IMR-90 (cell line): ENCODE measurements at regions not wholly inside any gene's neighbourhood (a gene's known extent, or its start where the extent isn't known, plus 50 kb on each side); places are given as distances from the start of the nearest gene placed in this dataset.

Experiments used
- ATAC-seq: fragments of 200-7000 bp; cut with Tn5 transposase; 2 replicates; pipeline ENCODE4 v1.9.1; 2020; ENCODE audit warnings: low read depth, mild to moderate bottlenecking, moderate library complexity
- BruUV-seq: library from RNA; stranded (reverse); fragments of 400-500 nt; replicated peaks from 2 replicates; lab custom pipeline; 2021; lab: Mats Ljungman, UMichigan
- CTCF ChIA-PET: fragments of 300-600 bp; formaldehyde crosslinking; extraction: SDS; loops from one replicate; lab custom pipeline; 2021; ENCODE audit warnings: antibody characterized with exemption; lab: Yijun Ruan, JAX
- POLR2A ChIA-PET: fragments of 300-600 bp; sonication (Branson Sonifier 250); formaldehyde crosslinking; loops from one replicate; lab custom pipeline; 2022; ENCODE audit warnings: antibody characterized with exemption; ENCODE audit not compliant: unreplicated experiment; lab: Charles Lee
- DNase-seq: peaks from one replicate; pipeline ENCODE4 v3.0.0; 2013
- H2AFZ ChIP-seq: replicated peaks from 2 replicates; pipeline ENCODE3; 2013; ENCODE audit warnings: low read length, mild to moderate bottlenecking; ENCODE audit not compliant: poor library complexity
- H2AK5ac ChIP-seq: 2 replicates; pipeline ENCODE4 v1.6.1; 2013; ENCODE audit warnings: low read depth, low read length, inconsistent platforms
- H2AK9ac ChIP-seq: replicated peaks from 2 replicates; pipeline ENCODE3; 2013; ENCODE audit warnings: mild to moderate bottlenecking, low read depth, low read length, moderate library complexity; ENCODE audit not compliant: poor library complexity
- H2BK120ac ChIP-seq: 2 replicates; pipeline ENCODE4 v1.6.1; 2013; ENCODE audit warnings: low read depth, low read length, inconsistent platforms
- H2BK15ac ChIP-seq: 3 replicates; pipeline ENCODE4 v1.6.1; 2013; ENCODE audit warnings: low read depth, low read length, inconsistent platforms
- H2BK20ac ChIP-seq: 2 replicates; pipeline ENCODE4 v1.6.1; 2013; ENCODE audit warnings: low read depth, mild to moderate bottlenecking, inconsistent platforms, low read length, moderate library complexity
- H2BK5ac ChIP-seq: 2 replicates; pipeline ENCODE4 v1.6.1; 2013; ENCODE audit warnings: mild to moderate bottlenecking, low read depth, low read length, inconsistent platforms; ENCODE audit not compliant: poor library complexity, severe bottlenecking
- H3K14ac ChIP-seq: replicated peaks from 2 replicates; pipeline ENCODE4 v1.6.1; 2013; ENCODE audit warnings: low read depth, low read length, inconsistent platforms
- H3K18ac ChIP-seq: 2 replicates; pipeline ENCODE4 v1.6.1; 2013; ENCODE audit warnings: low read depth, low read length, control low read depth
- H3K23ac ChIP-seq: 2 replicates; pipeline ENCODE4 v1.6.1; 2013; ENCODE audit warnings: low read depth, low read length, inconsistent platforms
- H3K27ac ChIP-seq: 2 replicates; pipeline ENCODE4 v1.5.1; 2013; ENCODE audit warnings: mild to moderate bottlenecking, control low read depth, low read length; ENCODE audit not compliant: insufficient read depth
- H3K27me3 ChIP-seq: 2 replicates; pipeline ENCODE4 v1.6.1; 2013; ENCODE audit warnings: low read length; ENCODE audit not compliant: control insufficient read depth, insufficient read depth
- H3K36me3 ChIP-seq: 2 replicates; pipeline ENCODE4 v1.6.1; 2013; ENCODE audit warnings: low read length, mixed read lengths; ENCODE audit not compliant: control insufficient read depth, insufficient read depth
- H3K4ac ChIP-seq: 2 replicates; pipeline ENCODE4 v1.6.1; 2013; ENCODE audit warnings: low read depth, low read length, inconsistent platforms
- H3K4me1 ChIP-seq: 2 replicates; pipeline ENCODE4 v1.6.1; 2013; ENCODE audit warnings: low read length, mixed read lengths; ENCODE audit not compliant: control insufficient read depth, insufficient read depth
- H3K4me2 ChIP-seq: 2 replicates; pipeline ENCODE4 v1.6.1; 2013; ENCODE audit warnings: low read depth, mild to moderate bottlenecking, control low read depth, low read length, moderate library complexity
- H3K4me3 ChIP-seq: 2 replicates; pipeline ENCODE4 v1.5.1; 2013; ENCODE audit warnings: low read depth, mild to moderate bottlenecking, control low read depth, low read length, moderate library complexity; ENCODE audit not compliant: insufficient read depth
- H3K56ac ChIP-seq: 2 replicates; pipeline ENCODE4 v1.6.1; 2013; ENCODE audit warnings: low read length, inconsistent platforms; ENCODE audit not compliant: insufficient read depth; ENCODE audit errors: extremely low read depth
- H3K79me1 ChIP-seq, 2 experiments: 2 replicates each; pipeline ENCODE4 v1.6.1; 2013; ENCODE audit warnings: low read length in 2 of 2, inconsistent platforms in 1 of 2, low read depth in 1 of 2
- H3K9ac ChIP-seq: 2 replicates; pipeline ENCODE4 v1.6.1; 2013; ENCODE audit warnings: low read depth, low read length, control low read depth
- H3K9me1 ChIP-seq: 2 replicates; pipeline ENCODE4 v1.6.1; 2013; ENCODE audit warnings: low read length, inconsistent platforms; ENCODE audit not compliant: insufficient read depth
- H3K9me3 ChIP-seq: 2 replicates; pipeline ENCODE4 v1.6.1; 2013; ENCODE audit warnings: low read length; ENCODE audit not compliant: control insufficient read depth, insufficient read depth
- H4K20me1 ChIP-seq: 2 replicates; pipeline ENCODE4 v1.6.1; 2013; ENCODE audit warnings: low read length, inconsistent platforms; ENCODE audit not compliant: insufficient read depth
- H4K5ac ChIP-seq: 2 replicates; pipeline ENCODE4 v1.6.1; 2013; ENCODE audit warnings: mild to moderate bottlenecking, low read depth, low read length, control low read depth
- H4K8ac ChIP-seq, 2 experiments: 2 replicates each; pipeline ENCODE4 v1.6.1; 2013; ENCODE audit warnings: low read depth in 2 of 2, low read length in 2 of 2, control low read depth in 1 of 2, inconsistent platforms in 1 of 2
- H4K91ac ChIP-seq: 2 replicates; pipeline ENCODE4 v1.6.1; 2013; ENCODE audit warnings: low read depth, low read length, inconsistent platforms; ENCODE audit not compliant: insufficient read depth
- BHLHE40 ChIP-seq: fragments of 150-350 bp; IDR thresholded peaks from 2 replicates; pipeline ENCODE4 v1.6.1; 2016; ENCODE audit warnings: mild to moderate bottlenecking, low read depth, low read length
- CEBPB ChIP-seq: IDR thresholded peaks from 2 replicates; pipeline ENCODE4 v1.6.1; 2012; ENCODE audit warnings: low read depth, low read length, improper control_type of control experiment
- CHD1 ChIP-seq: IDR thresholded peaks from 2 replicates; pipeline ENCODE4 v1.6.1; 2012; ENCODE audit warnings: low read depth, low read length, improper control_type of control experiment
- ELK1 ChIP-seq: fragments of 150-350 bp; IDR thresholded peaks from 2 replicates; pipeline ENCODE4 v1.6.1; 2016; ENCODE audit warnings: low read depth, mild to moderate bottlenecking, low read length, moderate library complexity, borderline replicate concordance
- MAFK ChIP-seq: IDR thresholded peaks from 2 replicates; pipeline ENCODE4 v1.6.1; 2012; ENCODE audit warnings: low read depth, low read length, improper control_type of control experiment
- MAZ ChIP-seq: IDR thresholded peaks from 2 replicates; pipeline ENCODE4 v1.6.1; 2012; ENCODE audit warnings: low read depth, mild to moderate bottlenecking, low read length, improper control_type of control experiment, moderate library complexity, borderline replicate concordance
- NFE2L2 ChIP-seq: fragments of 150-350 bp; IDR thresholded peaks from 2 replicates; pipeline ENCODE4 v1.6.1; 2016; ENCODE audit warnings: low read depth, mild to moderate bottlenecking, low read length
- POLR2A ChIP-seq: IDR thresholded peaks from 2 replicates; pipeline ENCODE4 v1.6.1; 2012; ENCODE audit warnings: mild to moderate bottlenecking, low read depth, low read length
- RAD21 ChIP-seq: IDR thresholded peaks from 2 replicates; pipeline ENCODE4 v1.6.1; 2012; ENCODE audit warnings: low read length, improper control_type of control experiment
- RCOR1 ChIP-seq: IDR thresholded peaks from 2 replicates; pipeline ENCODE4 v1.6.1; 2012; ENCODE audit warnings: mild to moderate bottlenecking, low read length, improper control_type of control experiment; ENCODE audit not compliant: insufficient replicate concordance
- USF2 ChIP-seq: fragments of 150-350 bp; IDR thresholded peaks from 2 replicates; pipeline ENCODE4 v1.6.1; 2017; ENCODE audit warnings: mild to moderate bottlenecking, antibody characterized with exemption, low read length, low read depth
- dilution Hi-C: fragments of 300-500 bp; cut with HindIII; formaldehyde crosslinking; loops from one replicate; pipeline ENCODE4 v1.14.3; 2018; ENCODE audit warnings: low sequenced_read_pairs; ENCODE audit not compliant: unreplicated experiment
- in situ Hi-C: fragments of 300-500 bp; cut with MboI; formaldehyde crosslinking; loops from 3 replicates; pipeline ENCODE4 v1.14.3; 2019; ENCODE audit warnings: low sequenced_read_pairs, inconsistent platforms, mixed read lengths
- intact Hi-C: fragments of 100-400 bp; cut with micrococcal nuclease; formaldehyde crosslinking; loops from 2 replicates; pipeline ENCODE4 v1.10.0; 2022

- no peaks in the 10 kb centered on the region for H3K9me1 ChIP-seq
- no peak for DNase-seq
- no peak overlapping the region for H4K5ac ChIP-seq
- in situ Hi-C loops (no loop called here), dilution Hi-C loops (no loop called here), intact Hi-C loops (no loop called here)
- H4K20me1 ChIP-seq, result no peaks in the 10 kb centered on the region
- ChIA-PET POLR2A (no interaction called here), CTCF (no interaction called here)
- no TSS peak for BruUV-seq
- ATAC-seq, result no peak
- H3K23ac ChIP-seq, result no peak overlapping the region
- no peak overlapping the region for H3K27ac ChIP-seq
- H2BK20ac ChIP-seq, result no peak overlapping the region
- no peak overlapping the region for H2AK5ac ChIP-seq
- H2BK15ac ChIP-seq, result no peak overlapping the region
- no peak overlapping the region for H2AK9ac ChIP-seq
- H3K14ac ChIP-seq, result no peak overlapping the region
- 0 out of 2 replicates have a peak, but pooled peaks cover under 1% of the 10 kb centered on the region for H3K4me1 ChIP-seq
- H2BK5ac ChIP-seq, result no peak overlapping the region
- no peak overlapping the region for H3K56ac ChIP-seq
- TF ChIP-seq RAD21 (no peak), MAFK (no peak), MAZ (no peak), RCOR1 (no peak), CEBPB (no peak), USF2 (no peak), ELK1 (no peak), BHLHE40 (no peak), POLR2A (no peak), NFE2L2 (no peak), CHD1 (no peak)
- H2BK120ac ChIP-seq, result no peak overlapping the region
- H3K18ac ChIP-seq, result no peak overlapping the region
- H3K36me3 ChIP-seq, result no peaks in the 10 kb centered on the region
- no peaks in the 10 kb centered on the region for H3K27me3 ChIP-seq
- no peaks in the 10 kb centered on the region for H3K79me1 ChIP-seq
- no peak overlapping the region for H4K91ac ChIP-seq
- no peak overlapping the region for H3K4ac ChIP-seq
- no peak overlapping the region for H2AFZ ChIP-seq
- no peak overlapping the region for H3K4me3 ChIP-seq
- no peak overlapping the region for H3K4me2 ChIP-seq
- H3K9me3 ChIP-seq, result no peaks in the 10 kb centered on the region
- H4K8ac ChIP-seq, result no peak overlapping the region
- no peak overlapping the region for H3K9ac ChIP-seq
Observed at GRCh38 chr12:27148373-27148772, 66.0 kb upstream of the C12orf71 start.
